K562 (cell line): ENCODE measurements at regions not wholly inside any gene's neighbourhood (a gene's known extent, or its start where the extent isn't known, plus 50 kb on each side); places are given as distances from the start of the nearest gene placed in this dataset.

Experiments
- ATAC-seq: fragments of 200-7000 bp; cut with Tn5 transposase; 3 replicates; pipeline ENCODE4 v1.9.1; 2020; ENCODE audit warnings: moderate library complexity
- BruUV-seq: library from RNA; stranded (reverse); fragments of 400-500 nt; replicated peaks from 2 replicates; lab custom pipeline; 2021; lab: Mats Ljungman, UMichigan
- CTCF ChIA-PET: fragments of 300-600 bp; formaldehyde crosslinking; extraction: SDS; loops from one replicate; lab custom pipeline; 2021; ENCODE audit warnings: low intra/inter-chr PET ratio; lab: Yijun Ruan, JAX
- POLR2A ChIA-PET: fragments of 300-600, 350-650 bp; sonication (Branson Sonifier 250); formaldehyde crosslinking; extraction: SDS; loops from one replicate; lab custom pipeline; 2021; ENCODE audit warnings: antibody characterized with exemption, inconsistent platforms; lab: Yijun Ruan, JAX
- DNase-seq, 4 experiments: peaks; one replicate each; pipeline versions ENCODE4 v3.0.0 to v3.0.0-alpha.2; 2011 to 2018; ENCODE audit warnings: low spot score in 3 of 4, mixed read lengths in 3 of 4; ENCODE audit errors: extremely low read depth in 1 of 4
- FAIRE-seq: peaks from 2 replicates; lab custom pipeline; 2011; peaks lifted over from hg19 to GRCh38; lab: Jason Lieb, UNC
- H2AFZ ChIP-seq: 2 replicates; pipeline ENCODE4 v1.6.0; 2011; ENCODE audit warnings: low read depth, low read length, control low read depth, inconsistent platforms
- H3K27ac ChIP-seq: fragments of 200-600 bp; 3 replicates; pipeline ENCODE4 v1.8.0; 2011; ENCODE audit warnings: low read depth, mild to moderate bottlenecking, control low read depth, inconsistent platforms, low read length, moderate library complexity, mixed read lengths; ENCODE audit errors: extremely low read depth
- H3K27me3 ChIP-seq, 2 experiments: fragments of 300-600 bp in 1 of 2; 2 replicates in 1 of 2; 3 replicates in 1 of 2; pipeline versions ENCODE4 v1.6.0 to v1.8.0; 2011; ENCODE audit warnings: inconsistent platforms in 2 of 2, low read length in 2 of 2, mild to moderate bottlenecking in 1 of 2, mixed read lengths in 1 of 2, moderate library complexity in 1 of 2; ENCODE audit not compliant: control insufficient read depth in 2 of 2, insufficient read depth in 2 of 2
- H3K36me3 ChIP-seq: fragments of 300-600 bp; 3 replicates; pipeline ENCODE4 v1.8.0; 2011; ENCODE audit warnings: mild to moderate bottlenecking, low read length, inconsistent platforms; ENCODE audit not compliant: control insufficient read depth, insufficient read depth
- H3K4me1 ChIP-seq, 2 experiments: fragments of 200-600 bp in 1 of 2; replicated peaks in 1 of 2; 2 replicates in 1 of 2; 3 replicates in 1 of 2; pipeline versions ENCODE4 v1.5.1 to v1.8.0; 2011; ENCODE audit warnings: inconsistent platforms in 2 of 2, low read length in 2 of 2, mild to moderate bottlenecking in 1 of 2, mixed read lengths in 1 of 2, moderate library complexity in 1 of 2; ENCODE audit not compliant: control insufficient read depth in 2 of 2, insufficient read depth in 2 of 2
- H3K4me2 ChIP-seq: 2 replicates; pipeline ENCODE4 v1.6.1; 2011; ENCODE audit warnings: low read length, control low read depth, inconsistent platforms, mixed read lengths; ENCODE audit not compliant: insufficient read depth
- H3K4me3 ChIP-seq: fragments of 200-600 bp; sonication (generic), shearing (Covaris generic); 2 replicates; pipeline ENCODE4 v1.5.1; 2016; ENCODE audit warnings: control low read depth, inconsistent platforms
- H3K79me2 ChIP-seq: fragments of 200-600 bp; 3 replicates; pipeline ENCODE4 v1.8.0; 2011; ENCODE audit warnings: low read length, inconsistent platforms; ENCODE audit not compliant: control insufficient read depth, insufficient read depth
- H3K9ac ChIP-seq, 2 experiments: 2 replicates each; pipeline versions ENCODE4 v1.6.0 to v1.6.1; 2011; ENCODE audit warnings: low read depth in 2 of 2, low read length in 2 of 2, control low read depth in 1 of 2, inconsistent platforms in 1 of 2, mild to moderate bottlenecking in 1 of 2, mixed read lengths in 1 of 2; ENCODE audit not compliant: insufficient read depth in 1 of 2
- H3K9me1 ChIP-seq: one replicate; pipeline ENCODE4 v1.6.0; 2011; ENCODE audit warnings: inconsistent platforms, mild to moderate bottlenecking, low read length, moderate library complexity; ENCODE audit not compliant: control insufficient read depth, insufficient read depth
- H3K9me3 ChIP-seq: replicated peaks from 2 replicates; pipeline ENCODE4 v1.5.1; 2011; ENCODE audit warnings: low read depth, low read length, inconsistent platforms; ENCODE audit not compliant: control insufficient read depth, insufficient read depth
- H4K20me1 ChIP-seq: replicated peaks from 2 replicates; pipeline ENCODE4 v1.6.1; 2011; ENCODE audit warnings: low read length, inconsistent platforms, mixed read lengths; ENCODE audit not compliant: control insufficient read depth, insufficient read depth
- FIP1L1 ChIP-seq: fragments of 200-400 bp; formaldehyde crosslinking; IDR thresholded peaks from 2 replicates; pipeline ENCODE4 v1.6.1; 2018; ENCODE audit warnings: mild to moderate bottlenecking, low read depth, low read length; ENCODE audit not compliant: poor library complexity, severe bottlenecking
- FOXA1 ChIP-seq: fragments of 450-650 bp; IDR thresholded peaks from 2 replicates; pipeline ENCODE4 v1.6.1; 2016; ENCODE audit warnings: mild to moderate bottlenecking, borderline replicate concordance
- HOXB6 ChIP-seq: fragments of 250-450 bp; sonication (Bioruptor Pico); IDR thresholded peaks from 2 replicates; pipeline ENCODE4 v1.5.1; 2022; ENCODE audit warnings: mild to moderate bottlenecking, borderline replicate concordance
- IRF2 ChIP-seq: sonication (generic); formaldehyde crosslinking; IDR thresholded peaks from 2 replicates; pipeline ENCODE4 v1.8.1; 2022; ENCODE audit warnings: mild to moderate bottlenecking, missing genetic modification reagents
- RUNX1 ChIP-seq: sonication (generic); IDR thresholded peaks from 2 replicates; pipeline ENCODE4 v1.6.1; 2016; ENCODE audit warnings: antibody characterized with exemption, low read depth
- WGBS: fragments of 100-300 bp; shearing (Covaris generic); methylation state at CpG from one replicate; pipeline ENCODE4 v1.1.6; 2016; ENCODE audit warnings: low coverage, mixed read lengths; ENCODE audit not compliant: insufficient coverage; ENCODE audit errors: missing lambda C conversion rate; 5-methylcytosine and 5-hydroxymethylcytosine counted together
- in situ Hi-C: fragments of 300-500 bp; cut with MboI; formaldehyde crosslinking; loops from 4 replicates; pipeline ENCODE4 v1.15.0; 2018; ENCODE audit warnings: inconsistent platforms, mixed read lengths
- intact Hi-C: fragments of 100-400 bp; cut with micrococcal nuclease; formaldehyde crosslinking; loops from 2 replicates; pipeline ENCODE4 v1.14.2; 2022
- TF ChIP-seq, protein P1 (sequence below): fragments of 250-450 bp; sonication (Bioruptor Pico); IDR thresholded peaks from 2 replicates; pipeline ENCODE4 v1.8.0; 2021; ENCODE audit warnings: mild to moderate bottlenecking, moderate library complexity
- TF ChIP-seq, protein P2 (sequence below): fragments of 450-650 bp; formaldehyde crosslinking; IDR thresholded peaks from 2 replicates; pipeline ENCODE4 v1.4.0; 2020; ENCODE audit warnings: mild to moderate bottlenecking

DNA sequence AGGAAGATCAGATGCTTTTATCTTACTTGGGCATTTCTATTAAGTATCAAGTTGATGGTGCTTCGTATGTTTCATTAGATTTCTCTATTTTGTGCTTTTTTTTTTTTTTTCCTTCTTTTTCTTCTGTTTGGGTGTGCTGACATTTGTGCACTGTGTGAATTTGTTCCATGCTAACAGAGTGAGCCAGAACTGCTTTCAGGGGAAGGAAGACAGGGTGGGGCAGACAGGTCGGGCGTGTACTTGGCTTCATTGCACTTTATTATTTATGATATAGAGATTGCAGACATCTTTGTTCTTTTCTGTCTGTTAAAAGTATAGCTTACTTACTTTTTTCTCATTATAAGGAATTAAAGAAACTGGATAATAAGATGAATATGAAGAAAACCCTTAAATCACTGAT lies 112.2 kb downstream of the FGF18 start:
- Histone ChIP-seq H3K9ac (no peak overlapping the region), H3K4me1 (peaks cover 2 to 12% of the 10 kb centered on the region in 2 experiments; a peak in 3 of 5 replicates), H3K9me1 (no peaks in the 10 kb centered on the region), H4K20me1 (no peaks in the 10 kb centered on the region), H2AFZ (no peak overlapping the region), H3K9me3 (no peaks in the 10 kb centered on the region), H3K36me3 (no peaks in the 10 kb centered on the region), H3K27me3 (peaks cover 10 to 33% of the 10 kb centered on the region in 2 experiments; a peak in 4 of 5 replicates), H3K27ac (no peak overlapping the region), H3K79me2 (no peaks in the 10 kb centered on the region), H3K4me3 (no peak overlapping the region), H3K4me2 (no peak overlapping the region)
- in situ Hi-C loops (no loop called here), intact Hi-C loops (no loop called here)
- TF ChIP-seq, protein P1, sequence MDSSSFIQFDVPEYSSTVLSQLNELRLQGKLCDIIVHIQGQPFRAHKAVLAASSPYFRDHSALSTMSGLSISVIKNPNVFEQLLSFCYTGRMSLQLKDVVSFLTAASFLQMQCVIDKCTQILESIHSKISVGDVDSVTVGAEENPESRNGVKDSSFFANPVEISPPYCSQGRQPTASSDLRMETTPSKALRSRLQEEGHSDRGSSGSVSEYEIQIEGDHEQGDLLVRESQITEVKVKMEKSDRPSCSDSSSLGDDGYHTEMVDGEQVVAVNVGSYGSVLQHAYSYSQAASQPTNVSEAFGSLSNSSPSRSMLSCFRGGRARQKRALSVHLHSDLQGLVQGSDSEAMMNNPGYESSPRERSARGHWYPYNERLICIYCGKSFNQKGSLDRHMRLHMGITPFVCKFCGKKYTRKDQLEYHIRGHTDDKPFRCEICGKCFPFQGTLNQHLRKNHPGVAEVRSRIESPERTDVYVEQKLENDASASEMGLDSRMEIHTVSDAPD = no peak
- TF ChIP-seq FIP1L1 (no peak), FOXA1 (no peak), HOXB6 (CRISPR knock-in tag) (no peak), RUNX1 (no peak), IRF2 (CRISPR knock-in tag) (no peak)
- TF ChIP-seq, protein P2, sequence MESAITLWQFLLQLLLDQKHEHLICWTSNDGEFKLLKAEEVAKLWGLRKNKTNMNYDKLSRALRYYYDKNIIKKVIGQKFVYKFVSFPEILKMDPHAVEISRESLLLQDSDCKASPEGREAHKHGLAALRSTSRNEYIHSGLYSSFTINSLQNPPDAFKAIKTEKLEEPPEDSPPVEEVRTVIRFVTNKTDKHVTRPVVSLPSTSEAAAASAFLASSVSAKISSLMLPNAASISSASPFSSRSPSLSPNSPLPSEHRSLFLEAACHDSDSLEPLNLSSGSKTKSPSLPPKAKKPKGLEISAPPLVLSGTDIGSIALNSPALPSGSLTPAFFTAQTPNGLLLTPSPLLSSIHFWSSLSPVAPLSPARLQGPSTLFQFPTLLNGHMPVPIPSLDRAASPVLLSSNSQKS (CRISPR knock-in tag) = no peak
- FAIRE-seq (no peak), ATAC-seq (no peak), DNase-seq (no peak)
- 0% methylated on average over 3 of the region's 3 CpGs for WGBS
- ChIA-PET POLR2A (no interaction called here), CTCF (no interaction called here)
- no TSS peak for BruUV-seq
